Suppressor macrophage treated with lipopolysaccharide for 1 hour (primary cell): ENCODE measurements at regions not wholly inside any gene's neighbourhood (a gene's known extent, or its start where the extent isn't known, plus 50 kb on each side); places are given as distances from the start of the nearest gene placed in this dataset.
"Not testable (repeated sequence)": the region's sequence is repeated elsewhere in the genome, so short reads cannot be mapped to it uniquely, and the experiment has no call there.

Experiments used
- DNase-seq, 3 donors: peaks; one replicate each; pipeline ENCODE4 v3.0.0-alpha.2; 2020 to 2022

DNA sequence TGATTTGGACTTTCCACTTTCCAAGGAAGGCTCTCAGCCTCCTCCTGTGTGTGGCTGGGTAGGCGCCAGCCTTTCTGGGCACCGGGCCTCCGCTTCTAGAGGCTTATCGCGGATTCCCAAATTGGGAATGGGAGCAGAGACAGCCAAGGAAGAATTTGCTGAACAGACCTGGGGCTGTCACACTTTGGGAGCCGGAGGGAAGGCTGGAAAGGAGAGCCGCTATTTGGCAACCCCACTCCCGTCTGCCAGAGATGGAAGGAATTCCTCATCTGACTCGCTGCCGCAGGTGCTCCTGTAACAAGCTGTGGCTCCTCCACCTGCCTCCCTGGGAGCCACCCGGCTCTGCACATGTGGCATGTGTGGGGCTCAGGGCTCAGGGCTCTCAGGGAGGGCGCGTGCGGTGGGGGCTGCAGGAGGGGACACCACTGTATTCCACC is 50.8 kb upstream of the ECHDC3 start:
- no peak for DNase-seq

DNA sequence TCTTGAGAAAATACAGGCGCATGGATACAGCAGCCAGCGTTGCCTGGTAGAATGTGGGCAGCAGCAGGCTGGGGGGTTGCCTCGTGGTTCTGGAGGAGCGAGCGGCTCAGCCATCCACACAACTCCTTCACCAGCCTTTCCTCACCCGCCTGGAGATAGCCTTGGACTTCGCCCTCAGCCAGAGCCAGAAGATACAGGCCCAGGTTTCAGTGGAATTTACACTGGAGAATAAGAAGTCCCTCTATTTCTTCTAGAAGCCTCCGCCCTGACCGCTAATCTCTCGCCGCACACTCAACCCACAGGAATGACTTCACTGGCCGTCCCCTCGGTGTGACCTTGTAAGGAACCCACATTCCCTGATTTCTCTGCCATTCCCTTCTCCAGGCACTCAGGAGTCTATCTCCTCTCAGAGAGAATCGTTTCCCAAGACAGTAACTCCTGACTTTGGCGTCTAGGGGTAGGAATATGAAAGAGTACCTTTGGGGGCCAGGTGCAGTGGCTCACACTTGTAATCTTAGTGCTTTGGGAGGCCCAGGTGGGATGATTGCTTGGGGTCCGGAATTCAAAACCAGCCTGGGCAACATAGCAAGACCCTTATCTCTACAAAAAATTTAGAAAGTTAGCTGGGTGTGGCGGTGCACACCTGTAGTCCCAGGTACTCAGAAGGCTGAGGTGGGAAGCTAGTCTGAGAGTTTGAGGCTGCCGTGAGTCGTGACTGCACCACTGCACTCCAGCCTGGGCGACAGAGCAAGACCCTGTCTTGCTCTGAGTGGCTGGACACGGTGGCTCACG is 52.0 kb upstream of the ECHDC3 start:
- DNase-seq = no peak

DNA sequence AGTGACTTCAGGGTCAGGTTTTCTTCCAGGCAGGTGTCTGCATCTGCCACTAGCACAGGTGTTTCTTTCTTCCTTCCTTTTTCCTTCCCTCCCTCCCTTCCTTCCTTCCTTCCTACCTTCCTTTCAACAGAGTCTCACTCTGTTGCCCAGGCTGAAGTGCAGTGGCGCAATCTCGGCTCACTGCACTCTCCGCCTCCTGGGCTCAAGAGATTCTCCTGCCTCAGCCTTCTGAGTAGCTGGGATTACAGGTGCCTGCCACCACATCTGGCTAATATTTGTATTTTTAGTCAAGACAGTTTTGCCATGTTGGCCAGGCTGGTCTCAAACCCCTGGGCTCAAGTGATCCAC is 53.8 kb upstream of the ECHDC3 start:
- DNase-seq = not testable (repeated sequence)

DNA sequence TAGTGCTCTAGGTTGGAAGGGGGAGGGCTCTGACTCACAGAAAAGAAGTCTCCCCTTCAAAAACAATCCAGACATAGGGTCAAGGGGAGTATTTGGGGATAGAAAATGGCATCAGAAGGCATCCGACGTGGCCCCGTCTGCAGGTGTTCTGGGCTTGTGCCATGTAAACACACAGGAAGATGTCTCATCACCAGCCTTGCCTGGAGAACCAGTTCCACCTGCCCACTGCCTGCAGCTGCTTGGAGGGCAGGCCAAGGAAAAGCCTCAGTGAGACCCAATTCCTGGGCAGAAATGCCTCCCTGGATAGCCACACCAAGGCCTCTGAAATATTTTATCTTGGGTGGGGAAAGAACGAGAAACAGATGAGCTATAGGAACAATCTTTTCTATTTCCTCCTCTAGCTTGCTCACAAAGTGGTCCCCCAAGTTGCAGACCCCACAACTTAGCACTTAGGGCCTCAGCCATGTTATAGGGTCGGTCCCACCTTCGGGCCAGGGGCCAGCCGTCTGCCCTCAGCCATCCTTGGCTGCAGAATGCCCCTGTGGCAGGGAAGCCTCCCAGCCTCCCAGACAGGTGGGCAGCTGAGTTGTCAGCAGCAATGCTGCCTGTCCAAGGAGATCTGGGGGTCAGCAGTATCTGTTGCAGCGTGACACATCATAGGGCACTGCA is 54.3 kb upstream of the ECHDC3 start:
- no peak for DNase-seq

DNA sequence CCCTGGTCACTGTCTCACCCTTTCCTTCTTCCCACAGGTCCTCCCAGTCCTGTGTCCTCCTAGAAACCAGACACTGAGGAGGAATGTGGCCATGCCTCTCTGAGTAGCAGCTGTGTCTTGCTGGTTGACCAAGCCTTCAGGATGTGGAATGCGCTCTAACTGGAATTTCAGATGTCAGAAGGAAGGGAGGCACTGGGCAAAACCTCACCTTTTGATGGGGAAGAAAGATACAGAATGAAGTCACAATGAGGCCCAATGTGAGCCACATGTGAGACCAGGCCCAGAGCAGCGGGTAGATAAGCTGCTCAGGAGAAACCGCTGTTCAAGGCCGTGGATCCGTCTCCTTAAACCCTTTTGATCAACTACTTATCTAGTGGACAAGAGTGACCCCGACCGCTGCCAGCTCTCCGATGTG is 54.8 kb upstream of the ECHDC3 start:
- DNase-seq = no peak

DNA sequence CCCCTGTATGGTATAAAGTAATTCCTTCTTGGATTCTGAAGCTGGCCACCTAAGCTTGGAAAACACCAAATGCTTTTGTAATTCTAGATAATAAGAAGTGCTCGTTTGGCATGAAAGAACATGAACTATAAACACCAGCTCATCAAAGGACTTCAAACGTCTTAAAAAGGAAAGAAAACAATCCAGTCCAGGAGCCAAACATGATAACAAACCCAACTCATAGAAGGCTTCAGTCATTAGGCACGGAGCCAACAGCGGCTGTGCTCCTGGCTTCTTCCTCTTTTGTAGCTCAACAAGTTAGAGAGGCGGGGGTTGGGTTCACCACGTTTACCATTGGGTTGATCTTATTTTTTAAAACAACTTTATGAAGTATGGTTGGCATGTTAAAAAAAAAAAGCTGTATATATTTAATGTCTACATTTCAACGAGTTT is 56.4 kb upstream of the ECHDC3 start:
- peak; percentile 82 to 86 (median 85) for DNase-seq

DNA sequence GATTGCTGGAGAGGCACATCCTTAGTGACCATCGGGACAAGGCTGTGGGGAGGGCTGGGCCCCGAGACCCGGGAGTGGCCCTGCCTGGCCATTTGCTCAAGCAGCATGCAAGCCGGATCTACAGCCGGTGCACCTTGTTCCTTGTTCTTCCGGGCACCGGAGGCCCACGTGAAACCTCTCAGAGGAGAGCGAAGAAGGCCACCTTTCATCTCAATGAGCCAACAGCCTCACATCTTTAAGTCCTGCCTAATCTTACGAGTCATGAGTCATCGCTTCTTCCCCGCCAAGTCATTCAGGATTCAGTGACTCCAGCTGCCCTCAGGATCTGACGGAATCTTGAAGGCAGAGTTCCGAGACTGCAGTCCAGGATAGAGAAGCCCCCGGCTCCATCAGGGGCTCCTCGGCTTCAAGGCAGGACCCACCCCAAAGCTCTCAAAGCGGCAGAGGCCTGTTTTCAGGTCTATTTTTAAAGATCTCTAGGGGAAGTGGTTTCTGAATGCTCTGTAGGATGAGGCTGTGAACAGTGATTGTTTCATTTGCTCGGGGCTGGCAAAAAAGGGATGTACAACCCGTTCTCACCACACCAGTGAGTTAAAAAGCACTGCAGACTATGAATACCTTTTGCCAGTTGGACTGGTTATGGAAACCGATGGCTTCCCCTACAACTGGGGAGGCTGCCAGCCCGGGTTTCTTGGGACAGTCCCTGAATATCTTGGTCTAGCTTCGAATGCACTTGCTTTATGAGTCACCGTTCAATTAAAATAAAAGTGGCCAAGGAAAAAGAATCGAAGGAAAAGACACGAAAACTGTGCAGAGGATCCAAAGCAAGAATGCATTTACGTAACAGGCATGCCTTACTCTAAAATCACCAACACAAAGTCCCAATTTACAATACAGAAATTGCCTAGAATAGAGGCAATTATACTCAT is 57.2 kb upstream of the ECHDC3 start:
- peak; percentile 86 to 90 (median 89) for DNase-seq

DNA sequence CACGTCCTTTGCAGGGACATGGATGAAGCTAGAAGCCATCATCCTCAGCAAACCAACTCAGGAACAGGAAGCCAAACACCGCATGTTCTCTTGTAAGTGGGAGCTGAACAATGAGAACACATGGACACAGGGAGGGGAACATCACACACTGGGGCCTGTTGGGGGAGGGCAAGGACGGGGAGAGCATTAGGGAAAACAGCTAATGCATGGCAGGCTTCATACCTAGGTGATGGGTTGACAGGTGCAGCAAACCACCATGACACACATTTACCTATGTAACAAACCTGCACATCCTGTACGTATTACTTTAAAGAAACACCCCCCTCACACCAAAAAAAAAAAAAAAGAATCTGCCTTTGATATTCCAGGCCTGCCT is 57.9 kb upstream of the ECHDC3 start:
- not testable (repeated sequence) for DNase-seq

DNA sequence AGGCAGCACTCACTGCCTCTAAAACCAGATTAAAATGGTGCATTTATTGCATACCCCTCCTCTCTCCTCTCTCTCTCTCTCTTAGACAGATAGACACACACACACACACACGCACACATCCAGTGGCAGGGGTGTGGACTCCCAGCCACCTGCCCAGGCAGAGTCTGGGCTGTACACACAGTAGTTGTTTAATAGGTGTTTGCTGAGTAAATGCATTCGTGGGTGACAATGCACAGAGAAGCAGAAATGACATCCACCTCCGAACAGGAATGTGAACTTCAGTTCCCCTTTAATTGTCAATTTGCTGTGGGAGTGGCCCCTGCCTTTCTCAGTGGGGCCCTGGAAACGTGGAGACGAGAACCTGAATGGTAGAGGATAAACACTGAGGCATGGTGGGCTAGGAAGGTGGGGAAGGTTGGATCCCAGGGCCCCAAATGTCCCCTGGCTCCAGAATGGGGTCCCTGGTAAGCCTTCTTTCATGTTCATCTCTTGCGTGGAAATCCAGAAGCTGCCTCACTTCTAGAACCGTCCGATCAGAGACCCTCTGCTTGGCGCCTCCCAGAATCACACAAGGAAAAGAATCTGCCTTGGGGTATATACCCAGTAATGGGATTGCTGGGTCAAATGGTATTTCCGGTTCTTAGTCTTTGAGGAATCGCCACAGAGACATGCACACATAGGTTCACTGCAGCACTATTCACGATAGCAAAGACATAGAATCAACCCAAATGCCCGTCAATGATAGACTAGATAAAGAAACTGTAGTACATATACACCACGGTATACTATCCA is 58.5 kb upstream of the ECHDC3 start:
- no peak for DNase-seq

DNA sequence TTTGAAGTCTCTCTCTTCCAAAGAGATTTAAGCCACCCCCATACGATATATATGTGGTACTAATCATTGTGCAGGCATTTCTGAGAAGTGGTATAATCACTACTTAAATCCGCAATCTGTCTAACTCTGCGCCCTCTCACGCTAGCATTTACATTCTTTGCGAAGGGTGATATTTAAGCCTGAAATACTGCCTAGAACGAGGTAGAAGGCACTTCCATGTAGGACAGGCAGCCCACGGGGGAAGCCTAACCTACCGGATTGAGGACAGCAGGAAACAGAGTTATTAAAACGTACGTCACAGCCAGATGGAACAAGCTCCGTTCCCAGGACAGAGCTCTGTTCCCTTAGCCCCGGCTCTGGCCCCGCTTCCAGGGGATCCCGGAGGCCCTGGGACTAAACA is 59.3 kb upstream of the ECHDC3 start:
- DNase-seq = no peak

DNA sequence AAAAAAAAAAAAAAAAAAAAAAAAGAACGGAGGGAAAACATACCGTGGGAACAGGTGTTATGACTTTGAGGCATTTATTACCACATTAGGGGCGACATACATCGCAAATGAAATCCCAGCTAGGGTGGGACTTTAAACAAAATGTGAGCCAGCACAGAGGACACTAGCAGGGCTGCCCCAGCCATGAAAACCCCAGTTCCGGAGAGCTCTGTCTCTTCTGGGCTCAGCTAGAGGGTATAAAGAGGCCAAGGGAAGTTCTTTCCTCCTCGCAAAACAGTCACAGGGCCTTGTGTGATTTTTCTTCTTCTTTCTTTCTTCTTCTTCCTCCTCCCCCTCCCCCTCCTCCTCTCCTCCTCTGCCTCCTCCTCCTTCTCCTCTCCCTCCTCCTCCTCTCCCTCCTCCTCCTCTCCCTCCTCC is 59.9 kb upstream of the ECHDC3 start:
- DNase-seq = no peak

DNA sequence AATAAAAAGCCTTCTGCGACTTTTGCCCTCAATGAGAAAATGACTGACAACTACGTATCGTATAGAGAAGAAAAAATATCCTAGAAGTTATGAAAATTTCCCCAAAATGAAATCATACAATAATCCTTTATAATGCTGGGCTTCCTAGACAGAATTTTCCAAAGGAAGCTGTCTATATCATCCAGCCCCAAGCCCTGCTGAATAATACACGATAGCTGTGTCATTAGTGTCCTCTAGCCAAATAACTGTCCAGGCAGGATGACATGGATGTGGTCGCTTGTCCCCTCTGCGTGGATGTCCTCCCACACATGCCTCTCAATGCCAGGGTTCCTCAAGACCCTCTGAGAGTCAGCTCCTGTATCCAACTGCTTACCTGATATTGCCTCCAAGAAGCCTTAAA is 61.7 kb upstream of the ECHDC3 start:
- no peak for DNase-seq

DNA sequence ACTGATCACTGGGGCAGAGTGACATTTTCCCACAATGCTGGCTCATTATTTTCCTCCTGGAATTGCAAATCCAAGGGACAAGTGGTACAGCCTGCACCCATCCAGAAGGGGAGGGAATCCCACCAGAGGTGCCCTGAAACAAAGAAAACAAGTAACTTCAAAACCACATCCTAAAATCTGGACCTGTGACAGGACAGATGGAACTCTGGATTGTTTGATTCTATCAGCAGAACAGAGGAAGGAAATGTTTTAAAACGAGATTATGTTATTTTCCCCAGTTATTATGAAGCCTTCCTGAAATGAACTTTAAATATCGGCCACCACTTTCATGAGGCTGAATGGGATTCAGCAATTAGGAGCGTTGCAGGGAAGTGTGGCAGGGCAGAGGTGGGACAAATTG is 62.2 kb upstream of the ECHDC3 start:
- no peak for DNase-seq

DNA sequence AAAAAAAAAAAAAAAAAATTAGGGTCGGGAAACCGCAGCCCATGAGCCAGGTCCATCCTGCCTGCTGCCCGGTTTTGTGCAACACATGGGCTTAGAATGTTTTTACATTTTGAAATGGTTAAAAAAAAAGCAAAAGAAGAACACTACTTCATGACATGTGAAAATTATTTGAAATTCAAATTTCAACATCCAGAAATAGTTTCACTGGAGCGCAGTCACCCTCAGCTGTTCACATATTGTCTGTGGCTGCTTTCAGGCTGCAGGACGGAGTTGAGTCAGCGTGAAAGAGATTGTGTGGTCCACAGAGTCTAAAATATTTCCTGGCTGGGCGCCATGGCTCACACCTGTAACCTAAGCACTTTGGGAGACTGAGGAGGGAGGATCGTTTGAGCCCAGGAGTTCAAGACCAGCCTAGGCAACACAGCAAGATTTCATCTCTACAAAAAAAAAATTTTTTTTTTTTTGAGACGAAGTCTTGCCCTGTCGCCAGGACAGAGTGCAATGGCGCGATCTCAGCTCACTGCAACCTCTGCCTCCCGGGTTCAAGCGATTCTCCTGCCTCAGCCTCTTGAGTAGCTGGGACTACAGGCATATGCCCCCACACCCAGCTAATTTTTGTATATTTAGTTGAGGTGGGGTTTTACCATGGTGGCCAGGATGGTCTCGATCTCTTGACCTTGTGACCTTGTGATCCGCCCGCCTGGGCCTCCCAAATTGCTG is 63.9 kb upstream of the ECHDC3 start:
- peak; percentile 56 to 69 (median 61) for DNase-seq

DNA sequence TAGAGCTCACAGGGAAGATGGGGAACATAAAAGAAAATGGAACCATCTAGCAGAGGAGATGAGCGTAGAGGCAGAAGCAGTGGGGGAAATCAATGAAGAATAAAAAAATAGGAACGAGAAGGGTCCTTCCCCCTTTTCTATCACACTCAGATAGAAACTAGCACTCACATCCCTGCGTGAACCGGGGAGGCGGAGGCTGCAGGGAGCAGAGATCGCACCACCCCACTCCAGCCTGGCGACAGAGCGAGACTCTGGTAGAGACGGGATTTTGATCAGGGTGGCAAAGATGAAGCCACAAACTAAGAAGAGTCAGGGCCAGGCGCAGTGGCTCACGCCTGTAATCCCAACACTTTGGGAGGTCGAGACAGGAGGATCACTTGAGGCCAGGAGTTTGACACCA is 64.7 kb upstream of the ECHDC3 start:
- no peak for DNase-seq

DNA sequence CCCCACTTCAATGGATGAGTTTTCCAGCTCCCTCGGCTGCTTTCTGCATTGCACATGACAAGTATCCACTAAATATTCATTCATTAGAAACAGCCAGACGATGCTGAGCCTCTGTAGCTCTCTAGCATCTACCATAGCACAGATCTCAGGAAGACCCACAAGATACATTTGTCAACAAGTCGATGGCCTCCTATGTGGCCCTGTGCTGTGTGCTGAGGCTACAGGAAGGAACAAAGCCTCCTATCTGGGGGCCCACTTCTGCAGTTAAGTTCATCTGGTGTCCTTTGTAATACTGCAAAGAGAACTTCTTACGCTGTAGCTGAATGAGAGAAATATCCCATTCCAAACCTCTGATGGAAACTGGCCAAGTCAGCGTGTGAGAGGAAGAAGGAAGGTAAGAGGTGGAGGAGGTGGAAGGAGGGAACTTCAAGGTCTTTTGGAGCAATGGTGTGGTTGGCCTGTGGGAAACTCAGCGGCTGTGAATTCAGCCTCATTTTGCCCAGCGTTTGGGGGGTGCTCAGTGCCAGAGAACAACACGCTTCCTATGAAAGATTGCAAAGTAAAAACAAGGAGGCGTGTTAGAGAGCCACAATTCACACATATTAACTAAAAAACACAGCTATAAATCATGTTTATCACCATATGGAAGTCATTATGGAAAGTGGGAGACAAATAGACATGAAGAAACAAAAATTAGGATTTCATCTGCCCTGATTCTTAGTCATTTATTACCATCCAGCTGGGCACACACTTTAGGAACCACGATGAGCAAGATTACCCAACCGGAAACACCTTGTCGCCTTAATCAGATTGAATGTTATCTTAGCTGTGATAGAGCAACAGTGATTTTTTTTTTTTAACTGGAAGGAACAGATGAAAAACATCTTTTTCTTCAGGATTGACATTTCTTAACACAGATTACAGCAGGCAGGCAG is 62.2 kb upstream of the USP6NL start:
- no peak for DNase-seq

DNA sequence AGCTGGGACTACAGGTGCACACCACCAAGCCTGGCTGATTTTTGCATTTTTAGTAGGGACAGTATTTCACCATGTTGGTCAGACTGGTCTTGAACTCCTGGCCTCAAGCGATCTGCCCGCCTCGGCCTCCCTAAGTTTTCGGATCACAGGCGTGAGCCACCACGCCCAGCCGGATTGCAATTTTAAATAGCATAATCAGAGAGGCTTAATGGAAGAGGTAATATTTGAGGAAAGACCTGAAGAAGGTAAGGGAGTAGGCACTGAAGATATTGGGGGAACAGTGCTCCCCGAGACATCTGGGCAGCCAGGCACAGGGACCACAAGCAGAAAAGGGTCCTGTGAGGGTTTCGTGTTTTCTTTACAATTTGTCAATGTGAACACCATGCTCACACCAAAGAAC is 61.4 kb upstream of the USP6NL start:
- DNase-seq = no peak

DNA sequence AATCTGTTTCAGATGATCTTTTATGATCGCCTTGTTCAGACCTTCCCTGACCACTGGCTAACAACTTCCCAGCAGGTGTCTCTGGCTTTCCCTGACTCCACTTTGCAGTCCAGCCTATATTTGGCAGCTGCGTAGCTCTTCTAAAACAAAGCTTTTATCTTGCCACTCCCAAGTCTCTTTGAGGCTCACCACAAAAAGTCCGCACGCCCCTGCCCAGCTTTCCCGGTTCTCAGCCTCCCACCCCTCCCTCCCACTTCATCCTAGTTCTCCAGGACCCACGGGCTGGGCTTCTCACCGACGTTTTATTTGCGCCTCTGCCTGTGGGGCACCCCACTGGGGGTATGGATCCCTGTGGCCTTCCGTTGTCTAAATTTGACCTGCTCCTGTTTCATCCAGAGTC is 58.9 kb upstream of the USP6NL start:
- DNase-seq = no peak

DNA sequence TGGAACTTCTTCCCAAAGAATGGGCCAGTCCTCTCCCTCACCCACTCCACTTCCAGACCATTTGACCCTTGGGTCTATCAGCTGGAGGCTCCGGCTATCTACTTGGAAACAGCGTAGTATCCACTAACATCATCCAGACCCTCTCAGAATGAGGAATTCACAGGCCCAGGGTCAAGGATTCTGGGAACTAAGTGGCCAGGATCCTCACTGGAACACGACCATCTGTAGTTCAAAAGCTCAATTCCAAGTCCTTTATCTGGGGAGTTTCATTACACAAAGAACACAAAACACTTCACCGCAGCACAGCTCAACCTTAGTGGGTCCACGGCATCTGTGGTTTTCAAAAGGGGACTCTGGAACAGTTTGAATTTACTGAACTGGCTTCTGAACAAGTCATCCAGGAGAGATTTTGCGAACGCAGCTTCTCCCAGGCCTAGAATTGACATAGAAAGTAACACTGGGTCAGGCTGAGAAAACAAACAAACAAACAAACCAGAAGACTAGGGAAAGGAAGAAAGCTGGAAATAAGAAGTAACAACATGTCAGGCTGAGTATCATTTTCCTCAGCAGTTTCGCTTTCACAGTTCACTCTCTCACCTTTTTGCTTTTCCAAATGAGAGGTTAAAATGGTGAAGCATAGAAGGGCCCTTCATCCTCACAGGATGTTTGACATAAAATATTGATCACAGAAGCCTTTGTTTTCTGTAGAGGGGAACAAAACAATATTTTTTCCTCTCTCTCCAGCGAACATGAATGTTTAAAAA is 57.6 kb upstream of the USP6NL start:
- DNase-seq = no peak

DNA sequence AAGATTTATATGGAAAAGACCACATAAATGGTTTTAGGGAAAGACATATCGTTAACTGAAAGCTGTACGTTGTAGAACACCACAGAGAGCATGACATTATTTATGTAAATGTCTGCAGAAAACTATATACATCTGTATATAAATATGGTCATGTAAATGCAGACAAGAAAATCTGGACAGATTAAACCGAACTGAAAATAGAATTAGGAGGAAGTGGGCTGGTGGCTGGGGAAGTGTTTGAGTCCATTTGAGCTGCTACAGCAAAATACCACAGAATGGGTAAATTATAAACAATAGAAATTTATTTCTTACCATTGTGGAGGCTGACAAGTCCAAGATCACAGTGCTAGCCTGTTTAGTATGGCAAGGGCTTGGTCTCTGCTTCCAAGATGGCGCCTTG is 56.3 kb upstream of the USP6NL start:
- peak; percentile 46 to 54 (median 53) for DNase-seq
